Stomach smooth muscle (tissue), 2 donors: ENCODE measurements at regions not wholly inside any gene's neighbourhood (a gene's known extent, or its start where the extent isn't known, plus 50 kb on each side); places are given as distances from the start of the nearest gene placed in this dataset.

Experiments
- H3K27ac ChIP-seq: one replicate; pipeline ENCODE4 v1.7.0; 2013; ENCODE audit warnings: mild to moderate bottlenecking, low read length, inconsistent platforms
- H3K27me3 ChIP-seq, 2 donors: one replicate each; pipeline ENCODE4 v1.7.0; 2013; ENCODE audit warnings: low read length in 2 of 2; ENCODE audit not compliant: insufficient read depth in 2 of 2, control insufficient read depth in 1 of 2
- H3K36me3 ChIP-seq, 2 donors: one replicate each; pipeline ENCODE4 v1.7.0; 2013; ENCODE audit warnings: low read length in 2 of 2; ENCODE audit not compliant: control insufficient read depth in 2 of 2, insufficient read depth in 2 of 2
- H3K4me1 ChIP-seq: one replicate; pipeline ENCODE4 v1.7.0; 2013; ENCODE audit warnings: low read length; ENCODE audit not compliant: control insufficient read depth, insufficient read depth
- H3K4me3 ChIP-seq, 2 donors: one replicate each; pipeline ENCODE4 v1.7.0; 2013; ENCODE audit warnings: low read length in 2 of 2
- H3K9ac ChIP-seq, 2 donors: one replicate each; pipeline ENCODE4 v1.7.0; 2013; ENCODE audit warnings: low read length in 2 of 2, mild to moderate bottlenecking in 1 of 2
- H3K9me3 ChIP-seq, 2 donors: one replicate each; pipeline ENCODE4 v1.7.0; 2013; ENCODE audit warnings: low read length in 2 of 2; ENCODE audit not compliant: control insufficient read depth in 2 of 2
- donor health status: healthy.
- donor health status: Pancreatic carcinoma.

DNA sequence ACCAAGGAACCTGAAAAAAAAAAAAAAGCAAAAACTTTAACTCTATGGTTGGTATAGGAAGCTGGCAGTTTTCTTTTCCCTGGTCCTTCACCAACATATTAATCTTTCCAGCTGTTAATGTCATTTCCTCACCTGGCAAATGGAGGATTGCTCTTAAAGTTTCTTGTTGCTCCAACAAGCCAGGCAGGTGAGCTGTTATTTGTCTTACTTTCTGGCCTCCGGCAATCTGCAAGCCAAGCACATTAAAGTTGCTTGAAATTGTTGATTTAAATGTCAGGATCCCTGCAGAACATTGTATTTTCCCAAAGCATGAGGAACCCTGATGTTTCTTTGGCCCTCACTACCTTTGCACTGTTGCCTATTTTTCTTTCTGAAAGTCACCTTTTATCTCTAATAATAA lies 664.9 kb downstream of the METTL4 start:
- Histone ChIP-seq H3K9me3 (peaks cover 0 to 4% of the 10 kb centered on the region in 2 donors), H3K4me1 (no peaks in the 10 kb centered on the region), H3K27ac (no peak overlapping the region), H3K4me3 (no peak overlapping the region), H3K27me3 (no peaks in the 10 kb centered on the region), H3K9ac (no peak overlapping the region), H3K36me3 (no peaks in the 10 kb centered on the region)

DNA sequence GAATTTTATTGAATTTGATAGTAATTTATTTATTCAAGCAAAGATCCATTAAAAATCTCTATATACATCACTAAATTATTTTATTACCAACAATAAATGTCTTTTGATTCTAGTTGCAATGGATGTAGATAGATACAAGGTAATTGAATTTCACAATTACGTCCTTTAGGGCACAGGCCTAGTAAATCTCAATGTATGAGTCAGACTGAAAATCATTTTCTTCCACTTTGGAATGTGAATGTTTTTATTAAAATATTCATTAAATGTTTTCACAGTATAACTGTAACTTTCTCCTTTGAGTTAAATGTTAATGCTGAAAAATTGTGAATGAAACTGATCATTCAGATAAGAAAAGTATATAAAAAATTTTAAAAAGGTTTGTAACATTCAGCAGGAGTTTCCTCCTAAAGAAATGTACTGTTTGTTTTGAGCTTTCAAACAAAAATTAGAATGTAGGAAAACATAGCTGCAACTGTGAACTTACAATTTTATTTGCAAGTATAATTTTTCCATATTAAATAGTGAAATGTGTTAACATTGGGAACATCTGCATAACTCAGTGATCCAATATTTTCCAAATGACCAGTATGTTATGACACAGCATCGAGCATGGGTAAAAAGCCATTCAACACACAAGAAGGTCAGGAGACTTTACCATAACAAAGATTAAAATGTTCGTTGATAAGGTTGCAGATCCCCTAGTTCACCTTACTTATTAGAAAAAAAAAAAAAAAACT lies 663.7 kb downstream of the METTL4 start:
- no peak overlapping the region for H3K27ac ChIP-seq
- H3K9me3 ChIP-seq, result peaks cover 0 to 4% of the 10 kb centered on the region in 2 donors
- H3K4me3 ChIP-seq, result no peak overlapping the region
- H3K36me3 ChIP-seq, result no peaks in the 10 kb centered on the region
- no peaks in the 10 kb centered on the region for H3K27me3 ChIP-seq
- H3K9ac ChIP-seq, result no peak overlapping the region
- no peaks in the 10 kb centered on the region for H3K4me1 ChIP-seq

DNA sequence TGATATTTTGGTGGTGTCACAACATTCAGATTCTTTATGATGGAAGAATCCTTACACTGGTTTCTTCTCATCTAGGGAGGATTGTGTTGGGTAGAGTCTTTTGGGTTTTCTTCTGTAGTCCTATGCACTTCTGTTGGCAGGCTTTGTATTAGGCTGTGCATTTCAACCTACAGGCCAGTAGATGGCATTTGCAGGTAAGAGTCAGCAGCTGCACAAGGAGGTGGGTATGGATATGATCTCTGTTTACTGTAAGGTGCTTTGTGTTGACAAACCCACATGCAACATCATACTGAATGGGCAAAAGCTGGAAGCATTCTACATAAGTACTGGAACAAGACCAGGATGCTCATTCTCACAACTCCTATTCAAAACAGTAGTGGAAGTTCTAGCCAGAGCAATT lies 656.8 kb downstream of the METTL4 start:
- no peaks in the 10 kb centered on the region for H3K36me3 ChIP-seq
- peaks cover 2 to 8% of the 10 kb centered on the region in 2 donors for H3K9me3 ChIP-seq
- H3K27ac ChIP-seq, result no peak overlapping the region
- H3K4me3 ChIP-seq, result no peak overlapping the region
- H3K27me3 ChIP-seq, result no peaks in the 10 kb centered on the region
- no peaks in the 10 kb centered on the region for H3K4me1 ChIP-seq
- no peak overlapping the region for H3K9ac ChIP-seq

DNA sequence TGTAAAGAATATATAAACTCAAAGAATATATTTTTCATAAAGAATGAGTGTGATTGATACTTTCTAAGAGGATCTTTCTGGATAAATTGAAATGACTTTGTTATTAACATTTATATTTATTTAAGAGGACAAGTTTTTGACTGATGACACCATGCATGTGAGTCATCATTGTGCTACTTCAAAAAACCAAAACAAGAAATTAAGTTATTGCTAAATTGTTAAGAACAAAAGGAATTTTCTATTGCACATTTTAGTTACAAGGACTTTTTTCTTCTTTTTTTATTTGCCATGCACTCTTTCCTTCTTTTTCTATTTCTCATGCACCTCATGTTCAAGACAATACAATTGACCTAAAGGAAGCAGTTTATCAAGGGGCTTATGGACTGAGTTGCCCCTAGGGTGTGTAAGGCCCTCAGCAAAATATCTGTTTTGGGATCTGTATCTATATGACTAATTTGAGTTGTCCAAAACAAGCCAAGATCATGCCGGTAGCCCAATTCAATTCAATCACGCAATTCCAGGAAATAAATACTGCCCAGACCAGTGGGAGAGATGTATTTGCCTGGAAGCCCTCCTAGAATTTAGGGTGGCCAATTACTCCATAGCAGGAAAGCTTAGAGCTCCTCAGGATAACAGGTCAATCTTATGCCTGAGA lies 654.3 kb downstream of the METTL4 start:
- Histone ChIP-seq H3K27me3 (no peaks in the 10 kb centered on the region), H3K9ac (no peak overlapping the region), H3K36me3 (no peaks in the 10 kb centered on the region), H3K4me3 (no peak overlapping the region), H3K4me1 (no peaks in the 10 kb centered on the region), H3K9me3 (peaks cover 2 to 4% of the 10 kb centered on the region in 2 donors), H3K27ac (no peak overlapping the region)

DNA sequence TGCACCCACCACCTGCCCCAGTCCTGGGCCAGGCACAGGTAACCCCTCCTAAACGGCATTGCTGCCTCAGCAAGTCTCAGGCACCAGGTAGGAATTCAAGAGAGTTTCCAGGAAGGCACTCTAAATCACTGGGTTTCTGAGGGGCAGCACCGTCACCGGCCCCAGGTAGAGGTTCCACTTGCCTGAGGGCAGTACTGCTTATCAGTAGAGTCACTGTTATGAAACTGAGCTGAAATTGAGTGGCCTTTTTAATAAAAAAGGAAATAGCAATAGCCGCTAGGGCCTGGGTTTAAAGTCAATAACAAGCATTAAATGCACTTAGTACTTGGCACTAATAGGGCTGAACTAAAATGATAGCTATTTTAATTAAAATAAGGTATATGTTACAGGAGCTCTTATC lies 653.7 kb downstream of the METTL4 start:
- Histone ChIP-seq H3K27ac (no peak overlapping the region), H3K36me3 (no peaks in the 10 kb centered on the region), H3K4me3 (no peak overlapping the region), H3K27me3 (no peaks in the 10 kb centered on the region), H3K9ac (no peak overlapping the region), H3K4me1 (no peaks in the 10 kb centered on the region), H3K9me3 (peaks cover 2 to 4% of the 10 kb centered on the region in 2 donors)

DNA sequence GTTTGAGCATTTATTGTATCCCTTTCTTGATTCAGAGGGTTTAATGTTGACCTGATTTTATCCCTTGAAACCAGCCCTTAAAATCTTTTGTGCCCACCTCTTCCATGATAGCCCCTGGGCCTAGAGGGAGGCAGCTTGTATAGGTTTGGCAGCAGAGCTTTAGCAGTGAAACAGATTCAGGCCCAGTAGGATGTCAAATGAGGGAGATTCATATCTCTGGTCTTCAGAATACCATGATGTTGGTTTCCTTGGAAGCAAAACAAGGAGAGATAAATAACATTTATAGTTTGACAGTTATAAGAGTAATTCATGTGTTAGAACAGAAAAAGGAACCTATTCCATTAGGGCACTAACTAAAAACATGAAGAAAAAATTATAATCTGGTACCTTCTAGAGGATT lies 649.2 kb downstream of the METTL4 start:
- Histone ChIP-seq H3K9me3 (no peaks in the 10 kb centered on the region), H3K27ac (no peak overlapping the region), H3K27me3 (no peaks in the 10 kb centered on the region), H3K4me3 (no peak overlapping the region), H3K36me3 (no peaks in the 10 kb centered on the region), H3K4me1 (no peaks in the 10 kb centered on the region), H3K9ac (no peak overlapping the region)

DNA sequence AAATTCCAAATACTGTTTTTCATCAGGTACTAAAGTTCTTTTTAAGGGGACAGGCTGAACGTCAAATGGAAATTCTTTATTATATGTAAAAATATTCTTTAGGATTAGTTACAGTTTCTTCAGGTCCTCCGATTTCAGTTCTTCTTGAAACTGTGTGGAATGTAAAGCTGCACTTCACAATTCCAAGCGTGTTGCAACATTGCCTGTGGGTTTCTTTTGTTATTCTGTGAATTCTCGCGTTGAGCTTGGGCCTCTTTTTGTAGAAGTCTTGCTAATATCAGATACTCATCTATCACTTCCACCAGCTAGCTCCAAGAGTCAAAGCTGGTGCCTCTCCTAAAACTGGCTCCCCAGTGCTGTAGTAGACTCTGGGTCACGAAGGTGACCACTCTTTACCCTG lies 642.6 kb downstream of the METTL4 start:
- Histone ChIP-seq H3K36me3 (no peaks in the 10 kb centered on the region), H3K27me3 (no peaks in the 10 kb centered on the region), H3K4me1 (no peaks in the 10 kb centered on the region), H3K9me3 (no peaks in the 10 kb centered on the region), H3K4me3 (no peak overlapping the region), H3K27ac (no peak overlapping the region), H3K9ac (no peak overlapping the region)

DNA sequence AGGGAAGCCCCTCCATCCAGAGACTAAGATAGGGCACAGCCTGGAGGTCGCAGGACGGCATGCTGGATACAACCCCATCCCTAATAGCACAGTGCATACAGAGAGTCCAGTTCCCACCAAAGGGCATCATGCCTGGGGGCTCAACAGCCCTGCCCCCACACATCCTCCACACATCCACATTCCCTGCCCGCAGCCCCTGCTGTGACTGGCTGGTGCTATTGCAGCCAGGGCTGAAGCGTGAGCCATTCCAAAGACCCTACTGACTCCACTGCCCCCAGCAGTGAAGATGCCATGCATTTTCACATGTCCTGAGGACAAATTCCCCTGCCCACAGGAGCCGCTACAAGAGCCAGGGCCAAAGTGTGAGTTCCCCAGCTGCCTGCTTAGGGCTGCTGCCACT lies 641.6 kb downstream of the METTL4 start:
- no peaks in the 10 kb centered on the region for H3K4me1 ChIP-seq
- no peak overlapping the region for H3K27ac ChIP-seq
- H3K9ac ChIP-seq, result no peak overlapping the region
- no peaks in the 10 kb centered on the region for H3K27me3 ChIP-seq
- H3K9me3 ChIP-seq, result no peaks in the 10 kb centered on the region
- no peak overlapping the region for H3K4me3 ChIP-seq
- H3K36me3 ChIP-seq, result no peaks in the 10 kb centered on the region

DNA sequence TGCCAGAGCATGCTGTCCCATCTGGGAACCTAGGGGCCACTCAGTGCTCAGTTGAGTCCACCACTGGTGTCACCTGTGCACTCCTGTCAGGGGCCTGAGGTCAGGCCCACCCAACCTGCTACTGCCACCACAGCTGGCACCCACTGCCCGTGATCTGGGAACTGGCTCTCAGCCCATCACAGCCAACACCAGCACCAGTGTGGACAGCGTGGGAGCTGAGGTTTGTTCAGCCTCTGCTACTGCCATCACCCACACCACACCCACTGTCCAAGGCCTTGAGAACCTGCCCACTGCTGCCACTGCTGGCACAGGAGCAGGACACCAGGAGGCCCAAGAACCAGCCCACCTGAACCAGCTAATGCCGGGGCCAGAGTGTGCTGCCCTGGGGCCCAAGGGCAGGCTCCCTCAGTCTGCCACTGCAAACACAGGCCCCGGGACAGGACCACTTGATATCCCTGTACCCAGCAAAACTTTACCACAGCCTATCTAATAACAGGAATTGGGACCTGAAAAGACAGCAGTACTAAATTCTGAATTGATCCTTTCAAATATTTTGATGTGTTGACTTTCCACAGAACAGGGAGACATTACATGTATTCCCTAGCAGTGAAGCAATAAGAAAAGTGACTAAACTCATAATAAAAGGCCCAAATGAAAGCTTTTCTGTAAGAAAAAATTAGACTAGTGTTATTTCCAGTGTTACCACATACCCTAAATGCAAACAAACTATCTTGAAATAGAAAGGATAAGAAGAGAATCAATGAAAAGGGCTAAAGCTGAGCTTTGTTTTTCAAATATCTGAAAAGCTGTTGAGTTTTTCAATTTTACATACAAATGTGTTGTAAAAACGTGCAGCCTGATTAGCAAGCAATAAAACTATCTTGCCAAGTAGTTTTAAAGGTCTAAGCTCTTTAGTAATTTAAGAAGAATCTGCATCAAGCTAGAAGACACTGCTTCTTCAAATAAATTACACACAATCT lies 640.7 kb downstream of the METTL4 start:
- Histone ChIP-seq H3K36me3 (no peaks in the 10 kb centered on the region), H3K9ac (no peak overlapping the region), H3K27me3 (no peaks in the 10 kb centered on the region), H3K9me3 (no peaks in the 10 kb centered on the region), H3K4me3 (no peak overlapping the region), H3K27ac (no peak overlapping the region), H3K4me1 (no peaks in the 10 kb centered on the region)

DNA sequence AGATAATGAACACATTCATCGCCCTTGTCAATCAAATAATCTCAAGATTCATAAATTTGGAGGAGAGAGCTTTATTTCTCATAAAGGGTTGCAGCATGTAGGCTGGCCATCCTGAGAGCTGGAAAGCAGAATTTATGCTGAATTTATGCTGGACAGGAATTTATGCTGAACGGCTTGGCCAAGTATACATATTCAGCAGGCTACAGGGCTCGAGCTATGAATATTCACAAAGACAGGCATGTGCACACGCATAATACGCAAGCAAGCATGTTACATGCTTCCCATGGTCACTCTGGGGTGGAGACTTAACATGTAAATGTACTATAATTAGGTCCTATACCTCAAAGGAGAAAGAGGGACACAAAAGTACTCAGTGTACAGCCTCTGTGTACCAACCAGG lies 618.8 kb downstream of the METTL4 start:
- Histone ChIP-seq H3K4me1 (no peaks in the 10 kb centered on the region), H3K9ac (no peak overlapping the region), H3K4me3 (no peak overlapping the region), H3K9me3 (peaks cover 0 to 2% of the 10 kb centered on the region in 2 donors), H3K36me3 (no peaks in the 10 kb centered on the region), H3K27ac (no peak overlapping the region), H3K27me3 (no peaks in the 10 kb centered on the region)
